HepG2 (cell line): ENCODE measurements at regions not wholly inside any gene's neighbourhood (a gene's known extent, or its start where the extent isn't known, plus 50 kb on each side); places are given as distances from the start of the nearest gene placed in this dataset.

Experiments
- ATAC-seq: fragments of 200-7000 bp; cut with Tn5 transposase; 3 replicates; pipeline ENCODE4 v1.9.1; 2020; ENCODE audit warnings: mild to moderate bottlenecking, moderate library complexity
- BruUV-seq: library from RNA; stranded (reverse); fragments of 400-500 nt; replicated peaks from 2 replicates; lab custom pipeline; 2021; lab: Mats Ljungman, UMichigan
- CTCF ChIA-PET: fragments of 300-600 bp; formaldehyde crosslinking; extraction: SDS; loops from one replicate; lab custom pipeline; 2021; ENCODE audit warnings: low total read pairs, inconsistent platforms, low intra/inter-chr PET ratio; lab: Yijun Ruan, JAX
- POLR2A ChIA-PET: fragments of 350-600 bp; sonication (Branson Sonifier 250); formaldehyde crosslinking; loops from one replicate; lab custom pipeline; 2020; ENCODE audit warnings: antibody characterized with exemption, inconsistent platforms; lab: Yijun Ruan, JAX
- DNase-seq: peaks from one replicate; pipeline ENCODE4 v3.0.0-alpha.2; 2015; ENCODE audit warnings: low spot score
- FAIRE-seq: peaks from 3 replicates; lab custom pipeline; 2011; peaks lifted over from hg19 to GRCh38; lab: Jason Lieb, UNC
- H2AFZ ChIP-seq: one replicate; pipeline ENCODE4 v1.6.1; 2011; ENCODE audit warnings: low read length, inconsistent platforms
- H3K27ac ChIP-seq: fragments of 300-600 bp; 3 replicates; pipeline ENCODE4 v1.8.0; 2011; ENCODE audit warnings: mixed run types, mild to moderate bottlenecking, mixed read lengths, low read length, inconsistent platforms; ENCODE audit not compliant: insufficient read depth; ENCODE audit errors: extremely low read length
- H3K27me3 ChIP-seq, 2 experiments: fragments of 200-600 bp in 1 of 2; 2 replicates in 1 of 2; 3 replicates in 1 of 2; pipeline versions ENCODE4 v1.6.0 to v1.8.0; 2011; ENCODE audit warnings: low read length in 2 of 2, mild to moderate bottlenecking in 2 of 2, moderate library complexity in 2 of 2, inconsistent platforms in 1 of 2; ENCODE audit not compliant: insufficient read depth in 2 of 2, control insufficient read depth in 1 of 2
- H3K36me3 ChIP-seq, 2 experiments: fragments of 200-600 bp in 1 of 2; replicated peaks in 1 of 2; 2 replicates in 1 of 2; 3 replicates in 1 of 2; pipeline versions ENCODE4 v1.5.1 to v1.8.0; 2011; ENCODE audit warnings: low read length in 2 of 2, inconsistent platforms in 1 of 2; ENCODE audit not compliant: insufficient read depth in 2 of 2, control insufficient read depth in 1 of 2
- H3K4me1 ChIP-seq: 2 replicates; pipeline ENCODE4 v1.5.1; 2012; ENCODE audit warnings: low read length, inconsistent platforms; ENCODE audit not compliant: insufficient read depth
- H3K4me2 ChIP-seq: 2 replicates; pipeline ENCODE4 v1.6.0; 2011; ENCODE audit warnings: low read depth, low read length, inconsistent platforms
- H3K4me3 ChIP-seq, 3 experiments: fragments of 200-600 bp in 1 of 3; sonication (generic), shearing (Covaris generic) in 1 of 3; replicated peaks in 1 of 3; 2 replicates each; pipeline ENCODE4 v1.5.1; 2011 to 2016; ENCODE audit warnings: low read length in 3 of 3, inconsistent platforms in 2 of 3, low read depth in 2 of 3, mild to moderate bottlenecking in 2 of 3, control low read depth in 1 of 3, mixed read lengths in 1 of 3; ENCODE audit not compliant: insufficient read depth in 1 of 3
- H3K79me2 ChIP-seq: one replicate; pipeline ENCODE4 v1.6.1; 2011; ENCODE audit warnings: low read length, inconsistent platforms; ENCODE audit not compliant: insufficient read depth
- H3K9ac ChIP-seq: 2 replicates; pipeline ENCODE4 v1.6.0; 2011; ENCODE audit warnings: mild to moderate bottlenecking, low read depth, low read length, inconsistent platforms; ENCODE audit not compliant: insufficient read depth
- H3K9me3 ChIP-seq: 2 replicates; pipeline ENCODE4 v1.5.1; 2012; ENCODE audit warnings: mild to moderate bottlenecking, low read length
- H4K20me1 ChIP-seq: 2 replicates; pipeline ENCODE4 v1.6.0; 2011; ENCODE audit warnings: inconsistent platforms, mild to moderate bottlenecking, low read length, moderate library complexity; ENCODE audit not compliant: insufficient read depth
- HIC2 ChIP-seq: sonication (generic); formaldehyde crosslinking; IDR thresholded peaks from 2 replicates; pipeline ENCODE4 v1.9.0; 2022; ENCODE audit warnings: low read depth, missing genetic modification reagents
- KLF16 ChIP-seq, 2 experiments: sonication (generic) in 1 of 2; formaldehyde crosslinking in 1 of 2; IDR thresholded peaks; 2 replicates each; pipeline versions ENCODE4 v1.6.1 to v1.8.0; 2016 to 2023; ENCODE audit warnings: missing genetic modification reagents in 2 of 2, missing compliant biosample characterization in 1 of 2
- PRDM15 ChIP-seq: sonication (generic); formaldehyde crosslinking; IDR thresholded peaks from 2 replicates; pipeline ENCODE4 v1.4.0; 2020; ENCODE audit warnings: missing genetic modification reagents
- ZNF281 ChIP-seq: sonication (generic); formaldehyde crosslinking; IDR thresholded peaks from 2 replicates; pipeline ENCODE4 v1.4.0; 2020; ENCODE audit warnings: missing genetic modification reagents, borderline replicate concordance
- ZNF343 ChIP-seq: sonication (generic); formaldehyde crosslinking; IDR thresholded peaks from 2 replicates; pipeline ENCODE4 v1.4.0; 2020; ENCODE audit warnings: mild to moderate bottlenecking, missing genetic modification reagents
- ZNF564 ChIP-seq: sonication (generic); formaldehyde crosslinking; IDR thresholded peaks from 2 replicates; pipeline ENCODE4 v1.8.1; 2023; ENCODE audit warnings: mild to moderate bottlenecking, missing genetic modification reagents
- WGBS: methylation state at CpG from one replicate; pipeline ENCODE4 v1.1.6; 2017; ENCODE audit warnings: low lambda C conversion rate; 5-methylcytosine and 5-hydroxymethylcytosine counted together
- in situ Hi-C: cut with HindIII; loops from 2 replicates; pipeline ENCODE4 v1.10.0; 2017; ENCODE audit warnings: low pct_unique_long_range_greater_than_20kb; ENCODE audit not compliant: extremely low pct_ligation_motif_present
- intact Hi-C: fragments of 100-400 bp; cut with micrococcal nuclease; formaldehyde crosslinking; loops from one replicate; pipeline ENCODE4 v1.10.0; 2022; ENCODE audit not compliant: unreplicated experiment

- 52% methylated on average over 3 of the region's 8 CpGs for WGBS
- no peak overlapping the region for H3K9ac ChIP-seq
- FAIRE-seq (no peak), ATAC-seq (no peak), DNase-seq (no peak)
- no peak overlapping the region for H2AFZ ChIP-seq
- H3K4me2 ChIP-seq, result no peak overlapping the region
- H4K20me1 ChIP-seq, result no peaks in the 10 kb centered on the region
- CTCF ChIA-PET, result no interaction called here
- no peaks in the 10 kb centered on the region; a peak in 1 of 5 replicates for H3K27me3 ChIP-seq
- H3K36me3 ChIP-seq, result no peaks in the 10 kb centered on the region
- H3K9me3 ChIP-seq, result no peaks in the 10 kb centered on the region
- BruUV-seq, result no TSS peak
- POLR2A ChIA-PET, result no interaction called here
- intact Hi-C loops (no loop called here), in situ Hi-C loops (no loop called here)
- no peak overlapping the region for H3K27ac ChIP-seq
- no peak for TF ChIP-seq KLF16 (CRISPR knock-in tag; IDR thresholded peaks at IDR 0.05)
- no peak for TF ChIP-seq ZNF281 (CRISPR knock-in tag)
- no peak for TF ChIP-seq HIC2
- no peak for TF ChIP-seq ZNF343 (CRISPR knock-in tag)
- no peak for TF ChIP-seq ZNF564 (CRISPR knock-in tag)
- TF ChIP-seq PRDM15 (CRISPR knock-in tag), result no peak
- no peak overlapping the region for H3K4me3 ChIP-seq
- H3K79me2 ChIP-seq, result no peaks in the 10 kb centered on the region
- H3K4me1 ChIP-seq, result peaks cover 7% of the 10 kb centered on the region
Measured at GRCh38 chr4:156197216-156197615, 243.6 kb upstream of the CTSO start.
